ENCODE measurements at regions not wholly inside any gene's neighbourhood (a gene's known extent, or its start where the extent isn't known, plus 50 kb on each side); places are given as distances from the start of the nearest gene placed in this dataset.
"Not testable (repeated sequence)": the region's sequence is repeated elsewhere in the genome, so short reads cannot be mapped to it uniquely, and the experiment has no call there.

DNA sequence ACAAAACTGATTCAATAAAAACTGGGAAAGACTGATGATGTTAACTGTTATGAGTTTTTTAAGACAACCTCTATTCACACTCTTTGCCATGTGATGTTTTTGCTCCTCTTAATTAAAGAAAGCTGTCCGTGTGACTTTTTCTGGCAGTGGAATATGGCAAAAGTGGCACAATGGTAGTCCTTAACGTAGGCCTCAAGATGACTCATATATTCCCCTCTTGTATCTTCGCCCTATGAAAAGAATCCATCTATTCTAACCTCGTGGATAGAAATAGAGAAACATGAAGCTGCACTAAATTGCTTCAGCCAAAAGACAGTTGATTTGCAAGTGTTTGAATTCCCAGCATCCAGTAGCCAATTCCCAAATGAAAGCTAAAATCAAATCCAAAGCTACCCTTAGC is 603.8 kb upstream of the PCDH7 start:
- DNase-seq (ENCODE audit: low read depth) = no peak
- no peak overlapping the region for H3K4me3 ChIP-seq (ENCODE audit: low read depth, low read length)
- TF ChIP-seq, protein P1, sequence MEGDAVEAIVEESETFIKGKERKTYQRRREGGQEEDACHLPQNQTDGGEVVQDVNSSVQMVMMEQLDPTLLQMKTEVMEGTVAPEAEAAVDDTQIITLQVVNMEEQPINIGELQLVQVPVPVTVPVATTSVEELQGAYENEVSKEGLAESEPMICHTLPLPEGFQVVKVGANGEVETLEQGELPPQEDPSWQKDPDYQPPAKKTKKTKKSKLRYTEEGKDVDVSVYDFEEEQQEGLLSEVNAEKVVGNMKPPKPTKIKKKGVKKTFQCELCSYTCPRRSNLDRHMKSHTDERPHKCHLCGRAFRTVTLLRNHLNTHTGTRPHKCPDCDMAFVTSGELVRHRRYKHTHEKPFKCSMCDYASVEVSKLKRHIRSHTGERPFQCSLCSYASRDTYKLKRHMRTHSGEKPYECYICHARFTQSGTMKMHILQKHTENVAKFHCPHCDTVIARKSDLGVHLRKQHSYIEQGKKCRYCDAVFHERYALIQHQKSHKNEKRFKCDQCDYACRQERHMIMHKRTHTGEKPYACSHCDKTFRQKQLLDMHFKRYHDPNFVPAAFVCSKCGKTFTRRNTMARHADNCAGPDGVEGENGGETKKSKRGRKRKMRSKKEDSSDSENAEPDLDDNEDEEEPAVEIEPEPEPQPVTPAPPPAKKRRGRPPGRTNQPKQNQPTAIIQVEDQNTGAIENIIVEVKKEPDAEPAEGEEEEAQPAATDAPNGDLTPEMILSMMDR (conservative IDR thresholded peaks at IDR 0.05; ENCODE audit: low read depth, low read length) = no peak

DNA sequence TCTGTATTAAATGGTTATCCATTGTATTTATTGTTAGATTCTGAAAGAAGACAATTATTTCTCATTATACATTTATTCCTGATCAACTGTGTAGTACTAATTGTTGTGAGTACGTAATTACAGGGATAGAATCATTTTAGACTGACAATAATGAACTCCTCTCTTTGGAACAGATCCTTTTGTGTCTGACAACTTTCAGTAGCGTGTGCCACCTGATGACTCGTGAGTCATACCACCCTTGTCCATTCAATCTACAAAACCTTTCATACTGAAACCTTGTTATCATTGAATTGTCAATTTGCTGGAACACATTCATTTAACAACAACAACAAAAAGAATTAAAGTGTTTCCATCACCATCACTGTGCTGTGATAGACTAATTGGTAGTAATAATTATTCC is 602.7 kb upstream of the PCDH7 start:
- H3K4me3 ChIP-seq (ENCODE audit: low read depth, low read length) = no peak overlapping the region
- TF ChIP-seq, protein P1 (conservative IDR thresholded peaks at IDR 0.05; ENCODE audit: low read depth, low read length) = no peak
- no peak for DNase-seq (ENCODE audit: low read depth)

DNA sequence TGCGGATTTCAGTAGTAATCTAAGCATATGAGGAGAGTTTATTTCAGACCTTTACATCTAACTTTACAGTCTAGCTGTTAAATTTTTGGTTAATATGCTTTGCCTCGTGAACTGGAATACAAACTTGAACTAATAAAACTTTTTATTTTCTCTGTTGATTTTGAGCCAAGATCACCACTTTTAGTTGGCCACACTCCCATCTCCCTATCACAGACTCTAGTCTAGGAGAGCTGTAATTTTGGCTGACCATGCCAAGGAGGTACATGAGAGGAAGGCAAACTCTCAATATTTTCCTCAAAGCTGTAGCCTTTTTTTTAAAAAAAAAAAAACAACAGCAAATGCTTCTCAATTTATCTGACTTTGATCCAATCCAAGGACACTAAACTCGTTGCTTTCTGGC is 597.5 kb upstream of the PCDH7 start:
- no peak for DNase-seq (ENCODE audit: low read depth)
- TF ChIP-seq, protein P1 (conservative IDR thresholded peaks at IDR 0.05; ENCODE audit: low read depth, low read length) = no peak
- H3K4me3 ChIP-seq (ENCODE audit: low read depth, low read length) = no peak overlapping the region

DNA sequence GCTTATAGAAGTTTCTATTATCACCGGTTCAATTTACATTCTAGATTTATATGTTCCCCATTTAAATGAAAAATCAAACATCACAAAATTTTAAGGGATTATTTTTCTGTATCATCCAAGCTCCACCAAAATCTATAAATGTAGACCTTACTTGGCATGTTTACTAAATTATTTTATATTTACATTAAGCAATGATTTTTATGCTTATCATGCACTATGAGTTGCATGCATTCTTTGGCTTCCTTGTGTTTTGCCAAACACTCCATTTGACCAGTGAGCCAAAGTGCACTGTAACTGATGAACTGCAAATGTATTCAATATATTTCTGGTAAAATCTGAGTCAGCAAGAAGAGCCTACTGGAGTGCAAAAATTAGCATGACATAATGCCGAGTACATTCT is 595.5 kb upstream of the PCDH7 start:
- DNase-seq (ENCODE audit: low read depth); H3K4me3 ChIP-seq (ENCODE audit: low read depth, low read length): not testable (repeated sequence)

DNA sequence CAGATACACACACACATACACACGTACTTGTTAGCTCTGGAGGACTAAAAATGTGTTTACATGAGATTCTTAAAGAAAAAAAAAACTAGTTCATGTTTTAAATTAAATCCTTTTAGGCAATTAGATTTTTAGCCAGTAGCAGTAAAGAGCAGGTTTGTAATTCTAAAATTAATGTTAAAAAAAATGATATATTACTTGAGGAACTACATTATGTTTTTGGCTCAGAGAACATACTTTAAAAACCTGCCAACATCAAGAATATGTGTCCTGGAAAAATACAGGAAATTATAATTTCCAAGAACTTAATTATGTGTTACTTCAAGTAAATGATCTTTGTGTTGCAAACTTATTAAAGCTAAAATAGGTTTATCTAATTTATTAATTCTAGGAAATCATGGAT is 594.3 kb upstream of the PCDH7 start:
- TF ChIP-seq, protein P1 (conservative IDR thresholded peaks at IDR 0.05; ENCODE audit: low read depth, low read length) = no peak
- no peak overlapping the region for H3K4me3 ChIP-seq (ENCODE audit: low read depth, low read length)
- no peak for DNase-seq (ENCODE audit: low read depth)

DNA sequence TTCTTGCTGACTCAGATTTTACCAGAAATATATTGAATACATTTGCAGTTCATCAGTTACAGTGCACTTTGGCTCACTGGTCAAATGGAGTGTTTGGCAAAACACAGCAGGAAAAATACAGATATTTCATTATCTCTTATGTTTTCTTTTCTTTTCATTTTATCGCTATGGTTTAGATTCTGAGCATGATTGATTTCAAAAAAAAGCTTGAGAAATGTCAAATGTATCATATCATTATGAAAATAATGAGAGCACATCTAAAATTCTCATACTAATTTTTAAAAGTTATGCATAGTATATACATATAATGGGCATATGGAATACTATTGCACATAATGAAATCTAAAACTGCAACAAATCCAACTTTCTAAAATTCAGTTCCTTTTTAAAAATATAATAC is 593.8 kb upstream of the PCDH7 start:
- H3K4me3 ChIP-seq (ENCODE audit: low read depth, low read length) = no peak overlapping the region
- TF ChIP-seq, protein P1 (conservative IDR thresholded peaks at IDR 0.05; ENCODE audit: low read depth, low read length) = no peak
- DNase-seq (ENCODE audit: low read depth) = no peak

DNA sequence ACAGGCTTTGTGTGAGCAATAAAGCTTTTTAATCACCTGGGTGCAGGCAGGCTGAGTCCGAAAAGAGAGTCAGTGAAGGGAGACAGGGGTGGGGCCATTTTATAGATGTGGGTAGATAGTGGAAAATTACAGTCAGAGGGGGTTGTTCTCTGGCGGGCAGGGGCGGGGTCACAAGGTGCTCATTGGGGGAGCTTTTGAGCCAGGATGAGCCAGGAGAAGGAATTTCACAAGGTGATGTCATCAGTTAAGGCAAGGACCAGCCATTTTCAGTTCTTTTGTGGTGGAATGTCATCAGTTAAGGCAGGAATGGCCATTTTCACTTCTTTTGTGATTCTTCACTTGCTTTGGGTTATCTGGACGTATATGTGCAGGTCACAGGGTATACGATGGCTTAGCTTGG is 571.3 kb upstream of the PCDH7 start:
- H3K4me3 ChIP-seq (ENCODE audit: low read depth, low read length); DNase-seq (ENCODE audit: low read depth): not testable (repeated sequence)

DNA sequence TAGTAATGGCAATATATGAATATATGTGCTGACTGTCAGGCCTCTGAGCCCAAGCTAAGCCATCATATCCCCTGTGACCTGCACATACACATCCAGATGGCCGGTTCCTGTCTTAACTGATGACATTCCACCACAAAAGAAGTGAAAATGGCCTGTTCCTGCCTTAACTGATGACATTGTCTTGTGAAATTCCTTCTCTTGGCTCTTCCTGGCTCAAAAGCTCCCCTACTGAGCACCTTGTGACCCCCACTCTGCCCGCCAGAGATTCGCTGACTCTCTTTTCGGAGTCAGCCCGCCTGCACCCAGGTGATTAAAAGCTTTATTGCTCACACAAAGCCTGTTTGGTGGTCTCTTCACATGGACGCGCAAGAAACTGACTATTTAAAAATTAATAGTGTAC is 570.6 kb upstream of the PCDH7 start:
- H3K4me3 ChIP-seq (ENCODE audit: low read depth, low read length); DNase-seq (ENCODE audit: low read depth): not testable (repeated sequence)

DNA sequence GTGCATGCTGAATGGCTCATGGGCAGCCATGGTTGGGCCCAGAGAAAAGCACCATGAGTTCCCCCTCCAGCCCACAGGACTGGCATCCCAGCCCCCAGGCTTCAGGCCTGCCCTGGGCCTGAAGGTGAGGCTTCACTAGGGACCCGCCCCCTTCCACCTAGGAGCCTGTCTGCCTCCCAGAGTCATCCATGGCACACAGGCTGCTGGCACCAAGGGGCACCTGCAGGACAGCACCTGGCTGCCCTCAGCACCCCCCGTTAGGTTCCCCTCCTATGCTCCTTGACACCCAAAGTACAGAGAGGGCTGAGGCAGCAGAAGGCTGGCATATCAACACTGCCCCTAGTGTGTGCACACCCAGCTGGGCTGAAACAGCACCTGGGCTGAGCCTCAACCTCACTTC is 566.7 kb upstream of the PCDH7 start:
- no peak for DNase-seq (ENCODE audit: low read depth)
- TF ChIP-seq, protein P1 (conservative IDR thresholded peaks at IDR 0.05; ENCODE audit: low read depth, low read length) = no peak
- no peak overlapping the region for H3K4me3 ChIP-seq (ENCODE audit: low read depth, low read length)
